CD4-positive, alpha-beta T cell treated with Interferon alpha-2 for 1 hour (primary cell): ENCODE measurements at regions not wholly inside any gene's neighbourhood (a gene's known extent, or its start where the extent isn't known, plus 50 kb on each side); places are given as distances from the start of the nearest gene placed in this dataset.

ENCODE experiments used
- DNase-seq, 2 donors: peaks; one replicate each; pipeline ENCODE4 v3.0.0-alpha.2; 2020 to 2022

DNA sequence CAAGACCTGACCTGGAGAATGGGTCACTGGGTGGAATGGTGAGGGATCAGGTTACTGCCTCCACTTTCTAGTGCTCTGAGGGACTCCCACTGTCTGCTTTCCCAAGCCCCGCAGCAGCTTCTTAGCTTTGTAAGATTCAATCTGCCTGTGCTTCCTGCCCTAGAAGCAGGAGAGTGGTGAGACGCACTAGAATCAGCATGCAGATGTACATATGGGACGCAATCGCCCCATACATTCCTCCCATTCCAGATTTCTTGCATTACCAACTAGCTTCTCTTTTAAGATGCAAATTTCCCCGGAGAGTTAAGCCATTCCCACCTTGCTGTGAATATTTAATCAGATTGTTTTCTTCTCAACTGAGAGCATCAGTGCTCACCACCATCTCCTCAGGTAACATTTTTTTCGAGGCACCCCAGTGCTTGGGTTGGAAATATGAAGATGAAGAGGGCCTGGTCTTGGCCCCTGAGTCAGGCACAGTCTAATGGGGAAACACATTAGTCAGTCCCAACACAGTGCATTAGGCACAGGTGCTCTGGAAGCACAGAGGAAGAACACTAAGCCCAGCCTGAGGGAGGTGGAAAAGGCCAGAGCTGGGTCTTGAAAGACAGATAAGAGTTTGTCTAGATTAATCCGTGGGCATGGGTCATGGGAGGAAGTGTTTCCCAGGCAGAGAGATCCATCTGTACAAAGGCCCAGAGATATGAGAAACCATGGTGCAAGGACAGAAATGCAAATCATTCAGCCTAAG, 66.7 kb upstream of the PRPS1 start:
- DNase-seq, result no peak

DNA sequence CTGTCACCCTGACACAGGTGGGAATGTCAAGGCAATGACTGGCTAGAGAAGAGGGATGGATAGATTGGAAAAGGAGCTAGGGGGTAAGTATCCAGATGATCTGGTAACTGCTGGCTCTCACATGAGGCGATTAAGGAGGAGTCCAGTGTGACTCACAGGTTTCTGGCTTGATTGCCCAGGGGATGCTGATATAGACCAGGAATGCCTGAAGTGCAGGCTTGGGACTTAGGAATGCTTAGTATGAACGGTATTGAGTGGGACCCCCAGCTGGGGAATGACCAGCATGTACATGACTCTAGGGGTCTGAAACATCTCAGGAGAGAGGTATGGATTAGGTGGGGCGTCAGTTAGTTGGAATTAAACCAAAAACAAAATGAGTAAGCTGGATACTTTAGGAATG, 65.8 kb upstream of the PRPS1 start:
- no peak for DNase-seq

DNA sequence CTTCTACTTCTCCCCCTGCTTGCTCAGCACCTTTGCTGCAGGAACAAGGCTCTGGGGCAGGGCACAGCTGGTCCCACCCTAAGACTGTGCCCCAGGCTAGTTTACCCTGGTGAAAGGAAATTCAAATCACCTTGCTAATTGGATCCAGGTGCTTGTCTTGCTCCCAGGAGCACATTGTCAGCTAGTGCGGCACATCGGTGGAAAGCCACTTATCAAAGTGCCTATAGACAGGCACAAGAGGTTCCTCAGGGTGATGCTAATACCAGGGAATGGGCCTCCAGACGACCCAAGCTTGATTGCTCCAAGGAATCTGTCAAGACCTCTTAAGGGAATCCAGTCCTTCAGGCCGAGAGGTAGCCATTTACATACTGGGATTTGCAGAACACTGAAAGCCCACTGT, 64.5 kb upstream of the PRPS1 start:
- no peak for DNase-seq

DNA sequence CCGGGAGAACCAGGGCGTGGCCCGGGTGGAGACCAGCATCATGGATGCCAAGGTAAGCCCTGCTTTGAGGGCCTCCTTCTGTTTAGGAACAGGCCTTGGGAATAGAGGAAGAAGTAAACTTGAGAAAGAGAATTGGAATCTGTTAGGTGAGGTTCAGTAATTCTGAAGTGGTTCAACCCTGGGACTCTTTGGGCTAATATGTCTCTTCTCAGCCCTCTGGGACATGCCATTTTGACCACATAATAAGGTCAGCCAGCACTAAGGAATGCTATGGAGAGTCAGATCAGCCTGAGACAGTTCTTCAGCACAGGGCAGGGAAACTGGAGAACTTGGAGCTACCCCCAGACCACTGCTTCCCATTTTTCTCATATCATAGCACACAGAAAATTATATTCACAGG, 63.3 kb upstream of the PRPS1 start:
- DNase-seq, result no peak

DNA sequence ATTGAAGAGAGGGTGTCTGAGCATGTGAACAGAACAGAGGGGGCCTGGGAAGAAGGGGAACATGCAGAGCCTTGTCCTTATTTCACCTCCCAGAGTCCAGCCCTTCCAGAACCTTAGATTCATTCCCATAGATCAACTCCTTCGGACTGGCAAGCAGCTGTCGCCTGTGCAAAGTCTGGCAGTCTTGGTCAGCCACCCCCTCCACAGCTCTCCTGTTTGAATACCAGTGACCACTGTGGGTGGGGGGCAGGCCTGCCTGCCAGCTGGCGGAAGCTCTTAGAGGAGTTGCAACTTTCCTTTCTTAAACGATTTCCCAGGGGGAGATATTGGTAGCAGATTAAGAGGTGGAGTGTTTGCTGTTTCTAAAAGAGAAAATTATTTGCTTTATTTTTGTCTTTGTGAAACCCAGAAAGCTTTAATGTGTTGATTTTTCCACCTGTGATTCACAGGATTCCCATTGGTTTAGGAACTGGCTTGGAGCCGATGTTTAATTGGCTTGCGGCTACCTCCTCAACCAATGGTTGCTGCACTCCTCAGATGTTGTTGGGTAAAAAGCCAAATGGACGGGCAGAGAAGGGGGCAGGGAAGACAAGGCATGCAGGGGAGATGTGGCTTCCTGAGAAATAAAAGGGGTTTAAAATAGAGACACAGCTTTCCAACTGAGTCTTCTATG, 62.2 kb upstream of the PRPS1 start:
- DNase-seq, result no peak

DNA sequence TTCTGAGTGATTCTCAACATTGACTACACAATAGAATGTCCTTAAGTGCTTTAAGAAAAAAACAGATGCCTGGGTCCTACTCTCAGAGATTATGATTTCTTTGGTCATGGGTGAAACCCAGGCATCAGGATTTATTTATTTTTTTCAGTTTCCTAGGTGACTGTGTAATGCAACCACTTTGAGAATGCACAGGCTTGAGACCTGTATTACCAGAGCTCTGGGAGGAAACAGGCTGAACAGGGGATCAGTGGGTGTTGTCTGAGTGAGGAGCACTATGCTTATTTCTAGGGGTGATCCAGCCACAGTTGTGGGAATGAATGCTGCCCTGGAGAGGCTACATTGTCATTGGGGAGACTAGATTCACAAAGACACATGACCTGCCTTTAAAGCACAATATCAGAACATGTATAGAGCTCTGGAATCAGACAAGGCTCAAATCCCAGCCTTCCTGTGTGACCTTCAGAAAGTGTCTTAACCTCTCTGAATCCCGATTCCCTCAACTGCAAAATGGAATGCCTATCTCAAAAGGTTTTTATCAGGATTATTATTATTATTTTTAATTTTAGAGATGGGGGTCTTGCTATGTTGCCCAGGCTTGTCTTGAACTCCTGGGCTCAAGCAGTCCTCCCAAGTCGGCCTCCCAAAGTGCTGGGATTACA, 61.6 kb upstream of the PRPS1 start:
- no peak for DNase-seq

DNA sequence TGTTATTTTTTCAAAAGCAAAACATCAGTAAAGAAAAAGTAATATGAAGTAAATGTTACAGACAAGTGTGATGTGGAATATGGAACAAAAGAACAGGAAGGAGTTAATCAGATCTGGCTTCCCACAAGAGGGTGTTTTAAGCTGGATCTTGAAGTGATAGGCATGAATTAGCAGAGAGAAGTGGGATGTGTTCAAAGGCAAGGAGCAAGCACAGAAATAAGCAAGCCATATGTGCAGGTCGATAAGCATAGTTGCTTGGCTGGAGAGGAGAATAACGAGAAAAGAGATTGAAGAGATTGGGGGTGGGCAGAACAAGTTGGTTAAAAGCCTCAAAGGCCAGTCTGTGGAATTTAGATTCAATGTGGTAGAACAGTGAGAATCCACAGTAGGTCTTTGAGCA, 60.9 kb upstream of the PRPS1 start:
- no peak for DNase-seq

DNA sequence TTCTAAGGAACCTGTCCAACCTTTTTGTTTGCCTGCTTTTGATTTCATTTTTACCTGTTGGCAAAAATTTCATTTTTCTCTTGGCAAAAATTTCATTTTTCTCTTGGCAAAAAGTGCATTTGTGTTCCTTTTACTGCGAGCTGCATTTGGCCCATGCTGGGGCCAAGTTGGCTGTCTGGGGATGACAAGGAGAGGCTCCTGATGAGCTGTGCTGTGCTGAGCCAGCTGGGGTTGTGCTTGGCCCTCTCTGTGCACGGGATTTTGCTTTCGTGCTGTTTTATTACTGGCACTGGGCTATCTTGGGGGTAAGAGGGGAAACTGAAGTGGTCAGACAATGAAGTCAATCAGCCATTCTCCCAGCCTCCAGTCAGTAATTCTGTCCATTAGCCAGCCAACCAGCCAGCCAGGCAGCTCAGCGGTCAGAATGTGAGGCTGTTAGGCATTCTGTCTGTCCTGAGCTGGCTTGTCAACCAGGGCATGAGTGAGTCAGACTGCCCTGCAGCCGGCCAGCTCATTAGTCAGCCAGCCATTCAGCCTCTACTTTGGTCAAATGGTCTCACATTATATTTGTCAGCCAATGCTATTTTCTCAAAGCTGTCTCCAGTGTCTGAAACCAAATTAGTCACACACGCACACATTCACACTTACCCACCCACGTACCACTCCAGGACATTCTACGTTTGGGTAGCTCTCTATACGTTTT, 56.9 kb upstream of the PRPS1 start:
- no peak for DNase-seq

DNA sequence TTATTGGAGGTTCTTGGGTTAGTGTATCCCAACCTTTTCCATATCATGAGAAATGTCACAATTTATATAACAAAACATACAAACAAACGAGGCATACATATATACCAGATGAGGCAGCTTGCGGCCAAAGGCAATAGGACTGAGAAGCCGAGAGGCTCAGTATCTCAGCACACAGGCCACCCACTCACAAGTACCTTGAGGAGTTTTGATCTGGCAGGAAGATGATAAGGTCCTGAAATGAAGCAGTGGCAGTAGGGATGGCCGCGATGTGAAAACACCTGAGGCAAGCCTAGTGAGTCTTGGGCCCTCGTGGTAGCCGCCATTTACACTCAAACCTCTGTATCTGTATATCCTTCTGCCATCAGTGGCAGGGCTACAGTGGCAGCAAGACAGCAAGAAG, 55.3 kb upstream of the PRPS1 start:
- no peak for DNase-seq

DNA sequence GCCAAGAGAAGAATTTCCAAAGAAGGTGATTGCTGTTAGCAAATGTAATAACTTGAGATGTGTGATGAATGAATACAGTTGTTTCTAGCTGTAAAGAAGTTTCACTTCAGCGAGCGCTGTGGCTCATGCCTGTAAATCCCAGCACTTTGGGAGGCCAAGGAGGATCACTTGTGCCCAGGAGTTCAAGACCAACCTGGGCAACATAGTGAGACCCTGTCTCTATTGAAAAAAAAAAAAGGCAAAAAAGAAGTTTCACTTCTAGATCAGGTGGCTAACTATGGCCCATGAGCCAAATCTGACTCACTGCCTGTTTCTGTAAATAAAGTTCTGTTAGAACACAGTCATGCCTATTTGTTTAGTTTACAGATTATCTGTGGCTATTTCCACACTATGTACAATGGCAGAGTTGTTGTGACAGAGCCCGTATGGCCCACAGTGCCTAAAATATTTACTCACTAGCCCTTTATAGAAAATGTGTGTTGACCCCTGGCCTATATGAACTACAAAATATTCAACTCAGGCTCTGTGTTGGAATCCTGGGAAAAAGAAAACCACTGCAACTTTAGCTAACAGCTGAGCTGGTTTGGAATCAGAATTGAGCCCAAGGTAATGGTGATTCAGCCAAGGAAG, 54.1 kb upstream of the PRPS1 start:
- DNase-seq, result no peak

DNA sequence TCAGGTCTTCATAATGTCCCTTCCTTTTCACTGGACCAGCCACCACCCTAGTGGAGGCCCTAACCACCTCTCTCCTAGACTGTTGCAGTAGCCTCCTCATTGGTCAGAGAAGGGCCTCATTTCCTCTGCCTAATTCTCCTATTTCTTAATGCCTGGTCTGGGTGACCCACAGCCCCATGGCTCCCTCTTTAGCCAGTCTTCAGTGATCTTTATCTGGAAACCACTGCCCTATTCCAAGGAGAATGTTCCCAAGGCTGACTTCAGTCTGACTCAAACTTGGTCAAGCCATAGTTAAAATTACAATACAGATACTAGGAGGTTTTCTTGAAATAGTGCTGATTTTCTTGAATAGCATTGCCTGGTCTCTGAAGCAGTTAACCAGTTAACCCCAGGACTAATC, 53.6 kb upstream of the PRPS1 start:
- no peak for DNase-seq

DNA sequence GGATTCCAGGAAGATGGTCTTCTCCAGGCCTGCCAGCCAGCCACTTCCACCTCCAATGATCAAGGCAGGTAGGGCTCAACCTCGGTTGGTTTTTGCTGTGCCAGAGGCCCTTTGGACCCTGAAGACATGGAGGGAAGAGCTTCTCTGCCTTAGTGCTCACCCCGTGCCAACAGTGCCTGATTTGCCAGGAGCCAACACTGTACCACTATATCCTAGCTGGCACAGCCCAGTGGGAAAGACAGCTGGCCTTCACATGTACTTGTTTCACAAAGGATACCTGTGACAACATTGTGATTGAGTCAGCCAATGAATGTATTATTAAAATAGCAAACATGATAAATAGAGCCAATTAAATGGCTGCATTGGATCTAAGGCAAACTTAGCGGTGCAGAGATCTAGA, 51.9 kb upstream of the PRPS1 start:
- DNase-seq, result no peak

DNA sequence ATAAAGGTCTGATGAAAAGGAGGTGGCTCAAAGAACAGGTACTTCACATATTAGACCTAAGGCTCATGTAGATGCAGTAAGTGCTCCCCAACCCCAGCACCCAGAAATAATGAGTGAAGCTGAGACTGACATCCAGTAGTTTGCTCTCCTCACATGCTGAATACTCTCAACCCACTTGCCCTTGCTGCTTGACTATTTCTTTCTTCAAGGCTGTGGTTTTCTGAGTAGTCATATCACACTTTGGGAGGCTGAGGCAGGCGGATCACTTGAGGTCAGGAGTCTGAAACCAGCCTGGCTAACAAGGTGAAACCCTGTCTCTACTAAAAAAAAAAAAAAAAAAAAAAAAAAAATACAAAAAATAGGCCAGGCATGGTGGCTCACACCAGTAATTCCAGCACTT, 51.5 kb upstream of the PRPS1 start:
- DNase-seq, result no peak

DNA sequence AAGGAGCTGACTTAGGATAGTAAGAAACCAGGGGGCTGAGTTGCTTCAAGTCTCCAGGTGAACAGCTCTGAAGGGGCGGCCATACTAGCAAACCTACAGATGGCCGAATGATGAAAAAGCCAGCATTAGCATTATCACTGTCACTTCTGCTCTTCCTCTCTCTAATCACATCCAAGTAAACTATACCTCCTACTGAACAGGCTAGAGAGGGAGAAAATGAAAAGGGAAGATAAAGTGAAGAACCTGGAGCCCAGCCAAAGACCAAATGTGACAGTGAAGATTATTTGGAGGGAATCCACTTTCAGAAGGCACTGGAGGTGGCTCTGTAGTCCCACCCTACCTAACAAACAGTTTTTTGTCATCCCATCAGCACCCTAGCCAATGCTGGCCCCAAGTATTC, 50.4 kb upstream of the PRPS1 start:
- DNase-seq, result no peak
